Neural cell (in vitro differentiated cells): ENCODE measurements at regions not wholly inside any gene's neighbourhood (a gene's known extent, or its start where the extent isn't known, plus 50 kb on each side); places are given as distances from the start of the nearest gene placed in this dataset.

Experiments used
- CTCF ChIP-seq: fragments of 450-650 bp; IDR thresholded peaks from 2 replicates; pipeline ENCODE4 v1.5.1; 2014; ENCODE audit warnings: antibody characterized with exemption, mild to moderate bottlenecking, moderate library complexity; ENCODE audit not compliant: poor library complexity, severe bottlenecking
- EP300 ChIP-seq: fragments of 450-650 bp; conservative IDR thresholded peaks from 2 replicates; pipeline ENCODE4 v1.6.1; 2014; ENCODE audit warnings: antibody characterized with exemption, mild to moderate bottlenecking, moderate library complexity; ENCODE audit not compliant: poor library complexity, severe bottlenecking
- EZH2 ChIP-seq: fragments of 200-600, 300-800 bp; shearing (Covaris generic), sonication (generic); IDR thresholded peaks from 2 replicates; pipeline ENCODE4 v1.6.1; 2014; ENCODE audit warnings: antibody characterized with exemption, low read length, borderline replicate concordance, mild to moderate bottlenecking; ENCODE audit not compliant: insufficient read depth, poor library complexity, severe bottlenecking
- MXI1 ChIP-seq: fragments of 450-650 bp; conservative IDR thresholded peaks from 2 replicates; pipeline ENCODE4 v1.6.1; 2014; ENCODE audit warnings: antibody characterized with exemption, mild to moderate bottlenecking; ENCODE audit not compliant: poor library complexity, severe bottlenecking
- POLR2AphosphoS5 ChIP-seq: IDR thresholded peaks from 2 replicates; pipeline ENCODE4 v1.6.1; 2012
- RAD21 ChIP-seq: fragments of 450-650 bp; conservative IDR thresholded peaks from 2 replicates; pipeline ENCODE4 v1.6.1; 2014; ENCODE audit warnings: antibody characterized with exemption, mild to moderate bottlenecking, moderate library complexity
- REST ChIP-seq: IDR thresholded peaks from 2 replicates; pipeline ENCODE4 v1.6.1; 2012; ENCODE audit warnings: borderline replicate concordance
- SMC3 ChIP-seq: fragments of 450-650 bp; conservative IDR thresholded peaks from 2 replicates; pipeline ENCODE4 v1.6.1; 2014; ENCODE audit warnings: antibody characterized with exemption, mild to moderate bottlenecking, moderate library complexity; ENCODE audit not compliant: poor library complexity
- TAF1 ChIP-seq: IDR thresholded peaks from 2 replicates; pipeline ENCODE4 v1.6.1; 2012; ENCODE audit warnings: low read depth

GRCh38 chrX:20884565-20884964, 489.7 kb upstream of the CNKSR2 start:
- TF ChIP-seq EZH2: no peak
- TF ChIP-seq REST: no peak
- TF ChIP-seq CTCF: no peak
- TF ChIP-seq TAF1: no peak
- TF ChIP-seq RAD21: no peak
- TF ChIP-seq POLR2AphosphoS5: no peak
- TF ChIP-seq EP300: no peak
- TF ChIP-seq MXI1: no peak
- no peak for TF ChIP-seq SMC3
